ENCODE measurements at regions not wholly inside any gene's neighbourhood (a gene's known extent, or its start where the extent isn't known, plus 50 kb on each side); places are given as distances from the start of the nearest gene placed in this dataset.

DNA sequence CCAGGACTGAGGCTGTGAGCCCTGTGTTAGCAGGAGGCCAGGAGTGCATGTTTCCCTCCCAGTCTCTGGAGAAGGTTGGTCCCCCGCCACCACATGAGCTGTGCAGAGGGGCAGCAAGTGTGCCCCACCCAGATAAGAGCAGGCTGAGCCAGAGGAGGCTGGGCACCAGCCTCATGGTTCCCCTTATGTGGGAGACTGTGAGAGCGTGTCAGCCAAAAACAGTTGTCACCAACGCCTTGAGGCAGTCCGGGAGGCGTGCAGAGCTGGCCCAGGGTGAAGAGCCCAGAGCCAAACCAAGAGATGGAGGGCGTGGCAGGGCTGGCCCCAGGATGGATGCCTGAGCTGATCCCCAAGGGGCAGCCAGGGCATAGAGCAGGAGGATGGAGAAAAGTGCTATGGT is 128.7 kb upstream of the GLI2 start:
- FAIRE-seq: no peak
- ChIA-PET SMC1A (ENCODE audit: uncharacterized antibody, unreplicated experiment) (no interaction called here), POLR2A (no interaction called here), CTCF (no interaction called here), RAD21 (ENCODE audit: unreplicated experiment) (no interaction called here)
- BruUV-seq (replicated peaks): no TSS peak
- no peak overlapping the region for H3K27ac ChIP-seq (ENCODE audit: control insufficient read depth, insufficient read depth)
- no peak overlapping the region for H3K4me3 ChIP-seq
- no peak overlapping the region for H3K4me2 ChIP-seq (ENCODE audit: control insufficient read depth, insufficient read depth)
- intact Hi-C loops (cut with micrococcal nuclease; ENCODE audit: unreplicated experiment): no loop called here
- WGBS (ENCODE audit: insufficient coverage, insufficient replicate concordance, low lambda C conversion rate, missing lambda C conversion rate): 18% methylated on average over 6 of the region's 6 CpGs
- no peaks in the 10 kb centered on the region for H3K36me3 ChIP-seq (ENCODE audit: control insufficient read depth in 2 of 2, insufficient read depth in 2 of 2, low read length in 1 of 2)
- in situ Hi-C loops (cut with MboI): no loop called here
- DNase-seq (ENCODE audit: low read depth, low spot score): no peak
- peaks cover 0 to 10% of the 10 kb centered on the region in 2 experiments; a peak in 2 of 4 replicates for H3K27me3 ChIP-seq (replicated peaks in 1 of 2; ENCODE audit: control insufficient read depth in 2 of 2, insufficient read depth in 2 of 2, low read length in 1 of 2)
- no peak for TF ChIP-seq ZNF274 (IDR thresholded peaks at IDR 0.05; ENCODE audit: insufficient read depth, insufficient read length)
- TF ChIP-seq ZNF622 (IDR thresholded peaks at IDR 0.05): no peak
- TF ChIP-seq SIN3A (IDR thresholded peaks at IDR 0.05; ENCODE audit: low read depth, low read length): no peak
- TF ChIP-seq CBX3 (IDR thresholded peaks at IDR 0.05; ENCODE audit: borderline replicate concordance, low read depth): no peak
- TF ChIP-seq MAX (IDR thresholded peaks at IDR 0.05; ENCODE audit: low read depth, low read length): no peak
- TF ChIP-seq TCF7 (IDR thresholded peaks at IDR 0.05; ENCODE audit: borderline replicate concordance): no peak
- no peak for TF ChIP-seq USF1 (IDR thresholded peaks at IDR 0.05; ENCODE audit: borderline replicate concordance, extremely low read length, insufficient read depth, low read depth, low read length)
- TF ChIP-seq HCFC1 (IDR thresholded peaks at IDR 0.05; ENCODE audit: low read length): no peak
- TF ChIP-seq, protein P1, sequence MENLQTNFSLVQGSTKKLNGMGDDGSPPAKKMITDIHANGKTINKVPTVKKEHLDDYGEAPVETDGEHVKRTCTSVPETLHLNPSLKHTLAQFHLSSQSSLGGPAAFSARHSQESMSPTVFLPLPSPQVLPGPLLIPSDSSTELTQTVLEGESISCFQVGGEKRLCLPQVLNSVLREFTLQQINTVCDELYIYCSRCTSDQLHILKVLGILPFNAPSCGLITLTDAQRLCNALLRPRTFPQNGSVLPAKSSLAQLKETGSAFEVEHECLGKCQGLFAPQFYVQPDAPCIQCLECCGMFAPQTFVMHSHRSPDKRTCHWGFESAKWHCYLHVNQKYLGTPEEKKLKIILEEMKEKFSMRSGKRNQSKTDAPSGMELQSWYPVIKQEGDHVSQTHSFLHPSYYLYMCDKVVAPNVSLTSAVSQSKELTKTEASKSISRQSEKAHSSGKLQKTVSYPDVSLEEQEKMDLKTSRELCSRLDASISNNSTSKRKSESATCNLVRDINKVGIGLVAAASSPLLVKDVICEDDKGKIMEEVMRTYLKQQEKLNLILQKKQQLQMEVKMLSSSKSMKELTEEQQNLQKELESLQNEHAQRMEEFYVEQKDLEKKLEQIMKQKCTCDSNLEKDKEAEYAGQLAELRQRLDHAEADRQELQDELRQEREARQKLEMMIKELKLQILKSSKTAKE (IDR thresholded peaks at IDR 0.05; ENCODE audit: low read depth, poor library complexity, severe bottlenecking): no peak
- no peak for TF ChIP-seq E4F1 (IDR thresholded peaks at IDR 0.05; ENCODE audit: borderline replicate concordance, partially characterized antibody)
- no peak for TF ChIP-seq RBBP5 (conservative IDR thresholded peaks at IDR 0.05)
- no peak for TF ChIP-seq MYC (IDR thresholded peaks at IDR 0.05; ENCODE audit: insufficient read depth, insufficient read length, insufficient replicate concordance, low read length, severe bottlenecking)
- TF ChIP-seq NRF1 (conservative IDR thresholded peaks at IDR 0.05; ENCODE audit: low read depth, low read length): no peak
- no peak for TF ChIP-seq EED (IDR thresholded peaks at IDR 0.05; ENCODE audit: low read depth)
- no peak for TF ChIP-seq POLR2AphosphoS5 (IDR thresholded peaks at IDR 0.05; ENCODE audit: low read length)
- TF ChIP-seq, protein P2, sequence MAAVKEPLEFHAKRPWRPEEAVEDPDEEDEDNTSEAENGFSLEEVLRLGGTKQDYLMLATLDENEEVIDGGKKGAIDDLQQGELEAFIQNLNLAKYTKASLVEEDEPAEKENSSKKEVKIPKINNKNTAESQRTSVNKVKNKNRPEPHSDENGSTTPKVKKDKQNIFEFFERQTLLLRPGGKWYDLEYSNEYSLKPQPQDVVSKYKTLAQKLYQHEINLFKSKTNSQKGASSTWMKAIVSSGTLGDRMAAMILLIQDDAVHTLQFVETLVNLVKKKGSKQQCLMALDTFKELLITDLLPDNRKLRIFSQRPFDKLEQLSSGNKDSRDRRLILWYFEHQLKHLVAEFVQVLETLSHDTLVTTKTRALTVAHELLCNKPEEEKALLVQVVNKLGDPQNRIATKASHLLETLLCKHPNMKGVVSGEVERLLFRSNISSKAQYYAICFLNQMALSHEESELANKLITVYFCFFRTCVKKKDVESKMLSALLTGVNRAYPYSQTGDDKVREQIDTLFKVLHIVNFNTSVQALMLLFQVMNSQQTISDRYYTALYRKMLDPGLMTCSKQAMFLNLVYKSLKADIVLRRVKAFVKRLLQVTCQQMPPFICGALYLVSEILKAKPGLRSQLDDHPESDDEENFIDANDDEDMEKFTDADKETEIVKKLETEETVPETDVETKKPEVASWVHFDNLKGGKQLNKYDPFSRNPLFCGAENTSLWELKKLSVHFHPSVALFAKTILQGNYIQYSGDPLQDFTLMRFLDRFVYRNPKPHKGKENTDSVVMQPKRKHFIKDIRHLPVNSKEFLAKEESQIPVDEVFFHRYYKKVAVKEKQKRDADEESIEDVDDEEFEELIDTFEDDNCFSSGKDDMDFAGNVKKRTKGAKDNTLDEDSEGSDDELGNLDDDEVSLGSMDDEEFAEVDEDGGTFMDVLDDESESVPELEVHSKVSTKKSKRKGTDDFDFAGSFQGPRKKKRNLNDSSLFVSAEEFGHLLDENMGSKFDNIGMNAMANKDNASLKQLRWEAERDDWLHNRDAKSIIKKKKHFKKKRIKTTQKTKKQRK (IDR thresholded peaks at IDR 0.05; ENCODE audit: low read depth, low read length): no peak
- TF ChIP-seq MEF2B (IDR thresholded peaks at IDR 0.05; ENCODE audit: partially characterized antibody, poor library complexity, severe bottlenecking): no peak
- no peaks in the 10 kb centered on the region for H3K4me1 ChIP-seq (ENCODE audit: control insufficient read depth, insufficient read depth, low read length)
- no peaks in the 10 kb centered on the region for H4K20me1 ChIP-seq (ENCODE audit: control insufficient read depth, insufficient read depth)
- no peak for ATAC-seq
- no peaks in the 10 kb centered on the region for H3K9me3 ChIP-seq (replicated peaks; ENCODE audit: control insufficient read depth, insufficient read depth, low read length)
- no peak overlapping the region for H3K9ac ChIP-seq (ENCODE audit: control insufficient read depth, insufficient read depth, low read length)
- H3K79me2 ChIP-seq (ENCODE audit: control insufficient read depth, insufficient read depth, low read length): no peaks in the 10 kb centered on the region
- H2AFZ ChIP-seq (ENCODE audit: control insufficient read depth, low read depth, low read length): no peak overlapping the region

Data from GM12878 (cell line).